GM12892 (cell line): ENCODE measurements at regions not wholly inside any gene's neighbourhood (a gene's known extent, or its start where the extent isn't known, plus 50 kb on each side); places are given as distances from the start of the nearest gene placed in this dataset.

Source experiments
- POLR2A ChIP-seq: IDR thresholded peaks from 2 replicates; pipeline ENCODE4 v1.6.1; 2011; ENCODE audit warnings: low read depth, low read length, control low read depth
- POLR2AphosphoS5 ChIP-seq: IDR thresholded peaks from 2 replicates; pipeline ENCODE4 v1.6.1; 2011; ENCODE audit warnings: low read depth, low read length, control low read depth
- TAF1 ChIP-seq: IDR thresholded peaks from 2 replicates; pipeline ENCODE4 v1.6.1; 2011; ENCODE audit warnings: low read depth, mild to moderate bottlenecking, control low read depth, low read length, borderline replicate concordance

DNA sequence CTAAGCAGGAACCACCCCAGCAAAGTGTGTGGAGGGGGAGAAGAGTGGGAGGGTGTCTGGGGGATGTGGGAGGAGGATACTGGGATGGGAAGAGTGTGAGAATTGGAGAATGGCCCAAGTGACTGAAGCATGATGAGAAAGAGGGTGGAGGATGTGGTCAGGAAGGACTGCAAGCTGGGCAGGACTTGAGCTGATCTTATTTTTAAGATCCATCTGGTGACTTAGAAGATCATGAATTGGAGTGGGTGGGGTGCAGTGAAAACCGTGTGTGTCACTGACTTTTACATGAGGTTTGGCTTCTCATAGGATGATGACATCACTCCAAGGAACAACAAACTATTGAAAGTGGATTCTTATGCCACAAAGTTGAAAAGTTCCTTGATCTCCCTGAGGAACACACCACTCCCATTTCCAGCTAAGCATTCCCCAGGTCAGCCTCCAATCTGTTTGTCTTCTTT lies 287.5 kb downstream of the GALC start:
- TF ChIP-seq POLR2A (no peak), TAF1 (no peak), POLR2AphosphoS5 (no peak)
